Ovary (tissue), 7 donors: ENCODE measurements at regions not wholly inside any gene's neighbourhood (a gene's known extent, or its start where the extent isn't known, plus 50 kb on each side); places are given as distances from the start of the nearest gene placed in this dataset.

Experiments used
- DNase-seq, 5 donors: peaks; one replicate each; pipeline ENCODE4 v3.0.0-alpha.2; 2019 to 2020
- H3K27ac ChIP-seq, 2 donors: fragments of 200-600 bp; one replicate each; pipeline versions ENCODE4 v1.5.1 to v1.8.0; 2019 to 2022
- H3K27me3 ChIP-seq: fragments of 200-600 bp; one replicate; pipeline ENCODE4 v1.8.0; 2022
- H3K36me3 ChIP-seq: fragments of 200-600 bp; sonication (generic); one replicate; pipeline ENCODE4 v1.5.1; 2019
- H3K4me1 ChIP-seq: one replicate; pipeline ENCODE4 v1.8.1; 2013; ENCODE audit warnings: mild to moderate bottlenecking, moderate library complexity; ENCODE audit not compliant: insufficient read depth
- H3K4me3 ChIP-seq: fragments of 200-600 bp; sonication (generic); one replicate; pipeline ENCODE4 v1.5.1; 2017
- H3K9me3 ChIP-seq, 2 donors: fragments of 200-600 bp in 1 of 2; sonication (generic) in 1 of 2; one replicate each; pipeline versions ENCODE4 v1.5.1 to v1.8.1; 2013 to 2019; ENCODE audit warnings: mild to moderate bottlenecking in 1 of 2, moderate library complexity in 1 of 2
- EP300 ChIP-seq: sonication (generic); formaldehyde crosslinking; IDR thresholded peaks from one replicate; pipeline ENCODE4 v1.6.1; 2017; ENCODE audit warnings: antibody characterized with exemption
- POLR2A ChIP-seq: fragments of 450-650 bp; IDR thresholded peaks from one replicate; pipeline ENCODE4 v1.6.1; 2017; ENCODE audit warnings: antibody characterized with exemption, mild to moderate bottlenecking, moderate library complexity
- WGBS, 3 donors: extraction: QIAGEN DNeasy Blood & Tissue Kit in 1 of 3; methylation state at CpG; one replicate each; pipeline versions ENCODE4 v1.1.5 to v1.1.7; 2013 to 2017; 5-methylcytosine and 5-hydroxymethylcytosine counted together
- intact Hi-C, 4 donors: fragments of 100-400 bp; cut with DNase I; formaldehyde crosslinking; loops; one replicate each; pipeline versions ENCODE4 v1.11.0 to v1.15.1; 2022 to 2023
- TF ChIP-seq, protein P1 (sequence below), 3 donors: fragments of 450-650 bp in 2 of 3; fragments of 200-600 bp in 1 of 3; IDR thresholded peaks; one replicate each; pipeline versions ENCODE4 v1.5.1 to v1.8.0; 2016 to 2022; ENCODE audit warnings: antibody characterized with exemption in 3 of 3, mild to moderate bottlenecking in 1 of 3
- donor health status: DM: no; HTN: no; CAD: no; lungs with moderate emphysema.
- donor health status: DM: no; HTN: no; CAD: no.
- donor health status: Bipolar disorder and iron deficiency.
- donor health status: DM: no; HTN: no; CAD: no.
- donor health status: DM: yes; HTN: yes; CAD: no.

DNA sequence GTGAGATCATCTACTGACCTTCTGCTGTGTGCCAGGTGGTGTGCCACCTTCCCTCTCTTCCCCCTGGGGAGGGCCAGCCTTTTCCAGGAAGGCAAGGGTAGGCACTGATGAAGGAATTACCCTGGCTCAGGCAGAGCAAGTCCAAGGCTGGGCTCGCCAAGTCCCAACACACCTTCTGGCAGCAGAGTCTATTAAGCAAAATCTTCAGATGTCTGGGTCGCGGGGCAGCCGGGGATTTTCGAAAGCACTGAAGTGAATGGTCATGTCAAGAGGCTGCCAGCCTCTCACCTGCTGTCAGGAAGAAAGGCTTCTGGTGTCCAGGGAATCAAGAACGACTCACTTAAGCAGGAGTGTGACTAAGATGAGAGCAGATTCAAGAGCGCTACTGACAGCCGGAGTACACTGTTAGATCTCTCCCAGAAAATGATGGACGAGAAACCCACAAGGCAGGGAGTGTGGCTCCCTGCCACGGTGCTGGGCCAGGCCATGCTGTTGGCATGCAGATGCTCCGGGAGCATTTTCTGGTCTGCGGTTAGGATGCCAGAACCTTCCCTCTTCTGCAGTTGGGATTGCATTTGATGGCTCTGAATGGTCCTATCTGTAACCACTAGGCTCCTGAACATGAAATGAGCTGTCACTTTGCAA lies 479.8 kb downstream of the SHQ1 start:
- Histone ChIP-seq H3K36me3 (no peaks in the 10 kb centered on the region), H3K27me3 (no peaks in the 10 kb centered on the region), H3K9me3 (no peaks in the 10 kb centered on the region), H3K4me1 (no peaks in the 10 kb centered on the region), H3K4me3 (no peak overlapping the region), H3K27ac (no peak overlapping the region)
- 87 to 92% (median 89%) methylated on average over 12 of the region's 12 CpGs for WGBS, 3 donors
- TF ChIP-seq EP300 (no peak), POLR2A (no peak)
- TF ChIP-seq, protein P1, sequence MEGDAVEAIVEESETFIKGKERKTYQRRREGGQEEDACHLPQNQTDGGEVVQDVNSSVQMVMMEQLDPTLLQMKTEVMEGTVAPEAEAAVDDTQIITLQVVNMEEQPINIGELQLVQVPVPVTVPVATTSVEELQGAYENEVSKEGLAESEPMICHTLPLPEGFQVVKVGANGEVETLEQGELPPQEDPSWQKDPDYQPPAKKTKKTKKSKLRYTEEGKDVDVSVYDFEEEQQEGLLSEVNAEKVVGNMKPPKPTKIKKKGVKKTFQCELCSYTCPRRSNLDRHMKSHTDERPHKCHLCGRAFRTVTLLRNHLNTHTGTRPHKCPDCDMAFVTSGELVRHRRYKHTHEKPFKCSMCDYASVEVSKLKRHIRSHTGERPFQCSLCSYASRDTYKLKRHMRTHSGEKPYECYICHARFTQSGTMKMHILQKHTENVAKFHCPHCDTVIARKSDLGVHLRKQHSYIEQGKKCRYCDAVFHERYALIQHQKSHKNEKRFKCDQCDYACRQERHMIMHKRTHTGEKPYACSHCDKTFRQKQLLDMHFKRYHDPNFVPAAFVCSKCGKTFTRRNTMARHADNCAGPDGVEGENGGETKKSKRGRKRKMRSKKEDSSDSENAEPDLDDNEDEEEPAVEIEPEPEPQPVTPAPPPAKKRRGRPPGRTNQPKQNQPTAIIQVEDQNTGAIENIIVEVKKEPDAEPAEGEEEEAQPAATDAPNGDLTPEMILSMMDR (IDR thresholded peaks at IDR 0.05), result no peak
- intact Hi-C loops, result no loop called here
- no peak for DNase-seq

DNA sequence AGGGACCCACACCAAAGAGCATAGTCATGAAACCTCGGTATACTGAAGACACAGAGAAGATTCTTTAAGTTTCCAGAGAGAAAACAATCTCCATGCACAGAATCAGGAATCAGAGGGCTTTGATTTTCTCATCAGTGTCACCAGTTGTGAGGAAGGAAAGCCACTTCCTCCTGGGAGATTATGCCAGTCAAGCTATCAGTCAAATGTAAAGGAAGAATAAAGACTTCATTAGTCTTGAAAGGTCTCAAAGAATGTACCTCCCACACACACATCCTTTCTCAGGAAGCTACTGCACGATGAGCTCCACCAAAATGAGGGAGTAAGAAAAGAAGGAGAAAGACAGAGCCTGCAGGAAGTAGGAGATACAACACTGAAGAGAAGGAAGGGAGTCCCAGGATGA lies 486.3 kb downstream of the SHQ1 start:
- DNase-seq, result no peak
- 61 to 69% (median 61%) methylated on average over 2 of the region's 2 CpGs for WGBS, 3 donors
- intact Hi-C loops, result no loop called here
- no peak overlapping the region for H3K27ac ChIP-seq
- H3K27me3 ChIP-seq, result no peaks in the 10 kb centered on the region
- no peak overlapping the region for H3K4me3 ChIP-seq
- H3K36me3 ChIP-seq, result no peaks in the 10 kb centered on the region
- H3K9me3 ChIP-seq, result no peaks in the 10 kb centered on the region
- TF ChIP-seq, protein P1 (IDR thresholded peaks at IDR 0.05), result no peak
- TF ChIP-seq POLR2A (no peak), EP300 (no peak)
- H3K4me1 ChIP-seq, result no peaks in the 10 kb centered on the region

DNA sequence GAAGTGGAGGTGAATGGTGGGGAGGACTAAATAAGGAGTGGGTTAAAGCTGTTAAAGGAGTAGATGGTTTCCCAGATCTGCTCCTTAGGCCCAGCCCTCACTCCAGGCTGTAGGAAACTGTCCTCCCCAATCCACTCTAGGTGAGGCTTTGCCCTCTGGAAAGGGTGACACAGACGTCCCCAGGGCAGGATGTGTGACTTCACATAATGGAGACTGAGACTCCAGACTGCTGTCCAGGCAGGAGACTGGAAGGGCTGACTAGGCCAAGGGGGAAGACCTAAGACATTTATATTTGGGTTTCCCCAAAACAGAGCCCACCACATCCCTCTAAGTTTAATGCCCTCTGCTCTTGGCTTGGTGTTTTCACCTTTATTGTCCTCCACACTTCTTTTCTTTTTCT lies 488.5 kb downstream of the SHQ1 start:
- no peaks in the 10 kb centered on the region for H3K27me3 ChIP-seq
- WGBS, 3 donors, result 76 to 91% (median 87%) methylated on average over 1 of the region's 1 CpG
- no peak overlapping the region for H3K4me3 ChIP-seq
- H3K4me1 ChIP-seq, result no peaks in the 10 kb centered on the region
- H3K36me3 ChIP-seq, result no peaks in the 10 kb centered on the region
- TF ChIP-seq POLR2A (no peak), EP300 (no peak)
- TF ChIP-seq, protein P1 (IDR thresholded peaks at IDR 0.05), result no peak
- no peaks in the 10 kb centered on the region for H3K9me3 ChIP-seq
- intact Hi-C loops, result no loop called here
- no peak for DNase-seq
- H3K27ac ChIP-seq, result no peak overlapping the region

DNA sequence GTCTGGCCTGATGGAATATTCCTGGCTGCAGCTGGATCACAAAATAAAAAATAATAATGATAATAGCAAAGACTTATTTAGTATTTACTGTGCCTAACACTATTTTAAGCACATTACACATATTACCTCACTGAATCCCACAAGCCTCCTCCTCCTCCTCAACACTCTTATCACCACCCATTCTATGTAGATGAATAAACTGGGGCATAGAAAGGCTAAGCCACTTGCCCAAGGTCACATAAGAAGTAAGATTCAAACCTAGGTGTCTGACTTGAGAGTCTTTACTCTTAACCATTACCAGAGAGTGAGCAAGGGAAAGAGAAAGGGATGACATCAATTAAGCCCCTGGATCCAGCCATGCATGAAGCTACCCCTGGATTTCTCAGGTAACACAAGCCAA lies 493.1 kb downstream of the SHQ1 start:
- no peaks in the 10 kb centered on the region for H3K4me1 ChIP-seq
- TF ChIP-seq, protein P1 (IDR thresholded peaks at IDR 0.05), result no peak
- no peaks in the 10 kb centered on the region for H3K9me3 ChIP-seq
- no peak overlapping the region for H3K4me3 ChIP-seq
- H3K36me3 ChIP-seq, result no peaks in the 10 kb centered on the region
- no peaks in the 10 kb centered on the region for H3K27me3 ChIP-seq
- no peak for DNase-seq
- no peak overlapping the region for H3K27ac ChIP-seq
- intact Hi-C loops, result no loop called here
